Liver (tissue), 3 donors: ENCODE measurements at regions not wholly inside any gene's neighbourhood (a gene's known extent, or its start where the extent isn't known, plus 50 kb on each side); places are given as distances from the start of the nearest gene placed in this dataset.

ENCODE experiments used
- CTCF ChIP-seq: fragments of 150-350 bp; IDR thresholded peaks from 2 replicates; pipeline ENCODE4 v1.5.1; 2017; ENCODE audit warnings: improper control_type of control experiment, low read depth, low read length; ENCODE audit not compliant: missing input control
- FOXA1 ChIP-seq: IDR thresholded peaks from 2 replicates; pipeline ENCODE4 v1.6.1; 2016; ENCODE audit warnings: antibody characterized with exemption
- GABPA ChIP-seq, 2 donors: IDR thresholded peaks in 1 of 2; conservative IDR thresholded peaks in 1 of 2; 2 replicates each; pipeline ENCODE4 v1.6.1; 2016; ENCODE audit warnings: antibody characterized with exemption in 2 of 2, mild to moderate bottlenecking in 1 of 2, moderate library complexity in 1 of 2
- JUND ChIP-seq, 2 donors: IDR thresholded peaks; 2 replicates each; pipeline ENCODE4 v1.6.1; 2016; ENCODE audit warnings: antibody characterized with exemption in 2 of 2
- MAX ChIP-seq: IDR thresholded peaks from 2 replicates; pipeline ENCODE4 v1.6.1; 2016; ENCODE audit warnings: antibody characterized with exemption
- REST ChIP-seq: IDR thresholded peaks from 2 replicates; pipeline ENCODE4 v1.6.1; 2016; ENCODE audit warnings: antibody characterized with exemption, mild to moderate bottlenecking
- SP1 ChIP-seq: IDR thresholded peaks from 2 replicates; pipeline ENCODE4 v1.6.1; 2018; ENCODE audit warnings: antibody characterized with exemption, mild to moderate bottlenecking
- TF ChIP-seq, protein P1 (sequence below): IDR thresholded peaks from 2 replicates; pipeline ENCODE4 v1.6.1; 2016; ENCODE audit warnings: antibody characterized with exemption
- donor health status: healthy.
- donor health status: healthy.

DNA sequence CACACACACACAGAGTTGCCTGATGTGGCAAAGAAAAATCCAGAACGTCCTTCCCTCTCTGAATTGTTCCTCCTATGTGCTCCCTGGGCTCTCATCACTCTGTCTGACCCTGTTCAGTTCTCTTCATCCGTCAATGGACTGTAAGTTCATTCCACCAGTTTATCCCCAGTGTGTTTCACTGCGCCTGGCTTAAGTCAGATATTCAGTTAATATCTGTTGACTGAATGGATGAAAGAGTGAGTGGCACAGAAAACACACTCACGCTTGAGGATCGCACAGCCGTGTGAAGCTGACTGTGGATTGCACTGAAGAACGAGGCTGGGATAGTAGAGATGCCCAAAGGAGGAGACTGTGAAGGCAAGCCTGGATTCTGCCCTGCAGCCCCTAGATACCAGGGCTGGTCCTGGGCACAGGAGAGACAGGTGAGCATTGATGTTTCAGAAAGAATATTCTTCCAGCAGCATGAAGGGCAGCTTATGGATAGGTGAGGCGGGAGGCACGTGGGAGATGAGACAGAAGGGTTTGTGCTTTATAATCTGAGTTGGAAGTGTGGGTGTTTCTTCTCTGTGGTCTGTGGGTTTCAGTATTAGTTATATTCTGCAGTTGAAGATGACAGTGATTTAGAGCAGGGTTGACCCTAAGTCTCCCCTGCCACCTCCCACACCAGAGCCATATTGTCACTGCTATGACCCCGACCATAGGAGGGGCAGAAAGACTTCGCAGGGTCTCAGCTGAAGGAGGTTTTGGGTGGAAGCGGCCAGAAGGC, 129.9 kb downstream of the SOCS6 start:
- TF ChIP-seq CTCF (no peak), REST (no peak), JUND (IDR thresholded peaks at IDR 0.05) (no peak), GABPA (IDR thresholded peaks at IDR 0.05 in 1 of 2, conservative IDR thresholded peaks at IDR 0.05 in 1 of 2) (no peak), MAX (no peak), FOXA1 (no peak), SP1 (no peak)
- TF ChIP-seq, protein P1, sequence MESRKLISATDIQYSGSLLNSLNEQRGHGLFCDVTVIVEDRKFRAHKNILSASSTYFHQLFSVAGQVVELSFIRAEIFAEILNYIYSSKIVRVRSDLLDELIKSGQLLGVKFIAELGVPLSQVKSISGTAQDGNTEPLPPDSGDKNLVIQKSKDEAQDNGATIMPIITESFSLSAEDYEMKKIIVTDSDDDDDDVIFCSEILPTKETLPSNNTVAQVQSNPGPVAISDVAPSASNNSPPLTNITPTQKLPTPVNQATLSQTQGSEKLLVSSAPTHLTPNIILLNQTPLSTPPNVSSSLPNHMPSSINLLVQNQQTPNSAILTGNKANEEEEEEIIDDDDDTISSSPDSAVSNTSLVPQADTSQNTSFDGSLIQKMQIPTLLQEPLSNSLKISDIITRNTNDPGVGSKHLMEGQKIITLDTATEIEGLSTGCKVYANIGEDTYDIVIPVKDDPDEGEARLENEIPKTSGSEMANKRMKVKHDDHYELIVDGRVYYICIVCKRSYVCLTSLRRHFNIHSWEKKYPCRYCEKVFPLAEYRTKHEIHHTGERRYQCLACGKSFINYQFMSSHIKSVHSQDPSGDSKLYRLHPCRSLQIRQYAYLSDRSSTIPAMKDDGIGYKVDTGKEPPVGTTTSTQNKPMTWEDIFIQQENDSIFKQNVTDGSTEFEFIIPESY: no peak
